T follicular helper cell (primary cell): ENCODE measurements at regions not wholly inside any gene's neighbourhood (a gene's known extent, or its start where the extent isn't known, plus 50 kb on each side); places are given as distances from the start of the nearest gene placed in this dataset.

Experiments
- DNase-seq: peaks from one replicate; pipeline ENCODE4 v3.0.0-alpha.2; 2020; ENCODE audit warnings: low read depth

DNA sequence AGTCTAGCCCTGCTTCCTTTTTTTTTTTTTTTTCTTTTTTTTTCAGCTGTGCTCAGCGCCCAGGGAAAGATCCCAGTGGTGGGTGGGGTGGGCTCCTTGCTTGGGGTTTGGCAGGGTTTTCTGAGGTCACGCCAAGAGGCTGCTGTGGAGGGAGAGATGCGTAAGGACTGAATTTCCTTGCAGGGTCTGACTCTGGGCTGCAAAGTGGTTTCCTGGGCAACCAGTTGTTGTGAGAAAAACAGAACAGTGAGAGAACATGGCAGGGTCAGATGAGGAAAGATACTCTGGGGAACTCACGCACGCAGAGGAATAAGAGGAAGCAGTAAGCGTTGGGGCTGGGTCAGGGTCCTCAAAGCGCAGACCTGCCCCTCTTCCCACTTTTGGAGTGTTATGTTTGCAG lies 119.5 kb downstream of the IRF8 start:
- DNase-seq = no peak

DNA sequence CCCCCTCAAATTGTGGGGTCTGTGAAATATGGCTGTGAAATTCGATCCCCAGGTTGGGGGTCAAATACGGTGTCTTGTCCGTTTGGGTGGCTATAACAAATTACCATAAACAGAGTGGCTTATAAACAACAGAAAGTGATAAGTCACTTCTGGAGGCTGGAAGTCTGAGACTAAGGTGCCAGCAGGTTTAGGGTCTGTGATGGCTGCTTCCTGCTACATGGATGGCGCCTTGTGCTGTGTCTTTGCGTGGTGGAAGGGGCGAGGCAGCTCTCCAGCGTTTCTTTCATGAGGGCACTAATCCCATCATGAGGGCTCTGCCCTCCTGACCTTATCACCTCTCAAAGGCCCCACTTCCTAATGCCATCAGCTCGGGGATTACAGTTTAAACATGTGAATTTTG lies 120.0 kb downstream of the IRF8 start:
- DNase-seq = no peak

DNA sequence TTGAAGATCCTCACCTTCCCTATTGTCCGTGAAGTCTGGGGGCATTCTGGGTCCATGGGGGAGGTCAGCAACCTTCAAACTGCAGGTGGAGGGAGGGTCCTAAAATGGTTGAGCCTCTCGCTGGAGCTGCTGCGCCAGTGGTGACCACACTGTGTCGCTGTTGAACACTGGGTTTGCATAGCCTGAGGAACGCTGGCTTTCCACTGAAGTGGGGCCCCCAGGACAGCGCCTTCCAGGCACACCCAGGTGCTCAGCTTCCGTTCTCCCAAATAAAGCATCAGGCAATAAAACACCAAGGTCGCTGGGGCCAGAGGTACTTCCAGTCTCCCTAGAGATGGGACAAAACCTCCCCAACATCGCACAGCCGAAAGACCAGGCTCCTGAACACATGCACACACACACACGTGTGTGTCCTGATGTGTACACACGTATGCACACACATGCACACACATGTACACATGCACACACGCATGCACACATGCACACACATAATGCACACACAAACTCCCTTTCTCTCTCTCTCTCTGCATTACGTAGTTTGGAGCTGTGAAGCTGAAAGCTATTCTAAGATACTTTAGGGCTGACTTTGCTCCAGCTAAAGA lies 120.6 kb downstream of the IRF8 start:
- no peak for DNase-seq

DNA sequence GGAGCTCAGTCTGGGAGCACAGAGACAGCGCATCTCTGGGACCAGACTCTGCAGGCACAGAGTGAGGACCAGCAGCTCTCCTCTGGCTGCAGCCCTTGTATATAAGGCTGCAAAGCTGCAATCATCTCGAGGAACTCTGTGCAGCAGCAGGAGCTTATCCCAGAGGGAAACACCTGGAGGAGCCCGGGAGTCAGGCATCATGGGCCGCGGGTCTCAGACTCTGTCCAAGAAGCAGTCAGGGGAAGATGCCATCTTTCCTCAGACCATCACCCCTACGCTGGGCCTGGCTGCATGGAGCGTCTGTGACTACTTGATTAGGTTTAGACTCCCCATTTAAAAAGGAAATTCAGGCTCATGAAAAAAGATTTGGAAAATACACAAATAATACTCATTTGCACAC lies 122.0 kb downstream of the IRF8 start:
- DNase-seq = no peak

- no peak for DNase-seq
Measured at GRCh38 chr16:86022381-86022960, 123.5 kb downstream of the IRF8 start.

- no peak for DNase-seq
Measured at GRCh38 chr16:86024210-86024609, 125.2 kb downstream of the IRF8 start.

DNA sequence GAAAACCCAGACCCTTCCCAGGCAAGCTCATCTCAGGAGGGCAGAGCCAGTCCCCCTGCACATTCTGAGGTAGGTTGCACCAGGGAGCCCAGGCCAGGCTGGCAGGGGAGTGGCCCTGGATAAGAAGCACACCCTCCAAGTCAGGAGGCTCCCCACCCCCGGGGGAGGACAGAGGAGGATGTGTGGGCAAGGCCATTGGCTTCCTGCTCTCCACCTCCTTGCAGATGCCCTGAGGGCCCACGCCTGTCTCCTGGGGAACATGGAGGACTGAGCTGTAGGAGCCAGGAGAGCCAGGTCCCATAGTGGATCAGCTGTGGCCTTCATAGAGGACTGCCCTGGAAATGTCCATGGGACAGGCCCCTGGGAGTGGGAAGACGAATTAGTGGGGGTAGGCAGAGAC lies 126.7 kb downstream of the IRF8 start:
- DNase-seq = no peak

DNA sequence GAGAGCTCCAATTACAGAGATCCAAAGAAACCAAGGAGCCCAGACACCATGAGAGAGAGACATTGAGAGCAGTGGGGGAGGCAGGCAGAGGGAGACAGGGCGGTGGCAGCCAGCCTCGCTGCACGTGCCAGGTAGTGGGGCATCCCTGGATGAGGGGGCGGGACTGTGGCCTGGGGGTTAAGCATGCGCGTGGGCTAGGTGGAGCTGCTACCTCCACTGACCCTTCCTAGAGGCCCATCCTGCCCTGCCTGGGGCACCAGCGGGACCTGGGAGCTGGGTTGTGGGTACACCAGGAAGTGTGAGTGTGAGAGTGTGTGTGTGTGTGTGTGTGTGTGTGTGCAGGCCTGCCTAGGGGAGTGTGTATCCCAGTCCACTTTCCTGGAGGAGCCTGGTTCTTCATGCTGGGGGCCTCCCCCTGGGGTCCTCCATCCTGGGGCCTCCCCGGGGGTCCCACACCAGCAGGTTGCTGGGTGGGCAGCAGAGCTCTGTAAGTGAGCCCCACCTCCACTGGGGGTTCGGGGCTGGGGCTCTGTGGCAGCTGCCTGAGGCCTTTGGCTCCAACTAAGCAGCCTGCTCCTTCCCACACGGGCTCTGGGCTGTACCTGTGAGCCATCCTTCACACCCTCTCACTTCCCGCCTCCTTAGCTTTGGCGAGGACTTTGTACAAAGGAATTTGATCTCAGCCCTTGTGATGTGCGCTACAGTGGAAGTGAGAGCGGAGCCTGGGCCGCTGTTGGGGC lies 127.4 kb downstream of the IRF8 start:
- DNase-seq = no peak

GRCh38 chr16:86026916-86027315 lies 128.0 kb downstream of the IRF8 start:
- DNase-seq = no peak

- DNase-seq = no peak
Measured at GRCh38 chr16:86027373-86028126, 128.6 kb downstream of the IRF8 start.

GRCh38 chr16:86029131-86029741 lies 130.3 kb downstream of the IRF8 start:
- DNase-seq = no peak

- DNase-seq = no peak
Measured at GRCh38 chr16:86030116-86030515, 131.2 kb downstream of the IRF8 start.

DNA sequence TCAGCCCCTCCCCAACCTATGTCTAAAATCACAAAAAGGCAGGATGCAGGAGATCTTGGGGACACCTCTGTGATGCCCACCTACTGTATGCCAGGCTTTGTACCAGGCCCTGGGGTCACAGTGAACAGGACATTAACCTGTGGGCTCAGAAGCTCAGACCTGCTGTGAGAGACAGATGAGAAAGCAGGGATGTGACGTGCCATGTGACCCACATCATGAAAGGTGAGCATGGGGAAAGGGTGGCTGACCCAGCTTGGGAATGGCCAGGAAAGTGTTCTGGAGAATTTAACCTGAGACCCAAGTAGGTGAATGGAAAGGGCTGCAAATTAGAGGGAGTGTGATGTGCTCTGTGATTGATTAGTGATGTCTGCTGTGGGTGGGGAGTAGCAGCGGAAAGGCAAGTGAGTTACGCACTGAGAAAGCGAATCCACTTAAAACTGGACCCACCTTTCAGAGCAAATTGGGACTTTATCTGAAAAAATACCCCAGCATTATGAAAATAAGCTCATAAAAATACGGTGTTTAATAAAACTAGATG lies 132.2 kb downstream of the IRF8 start:
- DNase-seq = no peak

- no peak for DNase-seq
Measured at GRCh38 chr16:86033016-86033474, 134.1 kb downstream of the IRF8 start.

GRCh38 chr16:86033971-86034370 lies 135.0 kb downstream of the IRF8 start:
- no peak for DNase-seq

- DNase-seq = no peak
Measured at GRCh38 chr16:86034421-86034919, 135.5 kb downstream of the IRF8 start.

DNA sequence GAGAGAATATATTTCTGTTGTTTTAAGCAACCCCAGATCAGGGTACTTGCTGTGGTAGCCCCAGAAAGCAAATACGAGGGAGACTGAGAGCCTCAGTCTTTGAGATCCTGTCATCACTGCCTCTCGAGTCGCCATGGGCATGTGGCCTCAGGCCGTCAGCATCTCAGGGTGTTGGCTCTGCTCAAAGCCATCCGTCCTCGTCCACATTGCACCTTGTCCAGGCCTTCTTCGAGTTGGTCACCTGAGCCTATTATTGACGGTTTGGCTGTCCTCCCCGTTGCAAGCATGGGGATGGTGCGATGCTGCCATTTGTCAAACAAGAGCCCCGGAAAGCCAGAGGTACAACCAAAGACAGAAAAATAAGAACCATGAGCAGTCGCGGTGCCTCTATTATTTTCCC lies 136.9 kb downstream of the IRF8 start:
- no peak for DNase-seq

DNA sequence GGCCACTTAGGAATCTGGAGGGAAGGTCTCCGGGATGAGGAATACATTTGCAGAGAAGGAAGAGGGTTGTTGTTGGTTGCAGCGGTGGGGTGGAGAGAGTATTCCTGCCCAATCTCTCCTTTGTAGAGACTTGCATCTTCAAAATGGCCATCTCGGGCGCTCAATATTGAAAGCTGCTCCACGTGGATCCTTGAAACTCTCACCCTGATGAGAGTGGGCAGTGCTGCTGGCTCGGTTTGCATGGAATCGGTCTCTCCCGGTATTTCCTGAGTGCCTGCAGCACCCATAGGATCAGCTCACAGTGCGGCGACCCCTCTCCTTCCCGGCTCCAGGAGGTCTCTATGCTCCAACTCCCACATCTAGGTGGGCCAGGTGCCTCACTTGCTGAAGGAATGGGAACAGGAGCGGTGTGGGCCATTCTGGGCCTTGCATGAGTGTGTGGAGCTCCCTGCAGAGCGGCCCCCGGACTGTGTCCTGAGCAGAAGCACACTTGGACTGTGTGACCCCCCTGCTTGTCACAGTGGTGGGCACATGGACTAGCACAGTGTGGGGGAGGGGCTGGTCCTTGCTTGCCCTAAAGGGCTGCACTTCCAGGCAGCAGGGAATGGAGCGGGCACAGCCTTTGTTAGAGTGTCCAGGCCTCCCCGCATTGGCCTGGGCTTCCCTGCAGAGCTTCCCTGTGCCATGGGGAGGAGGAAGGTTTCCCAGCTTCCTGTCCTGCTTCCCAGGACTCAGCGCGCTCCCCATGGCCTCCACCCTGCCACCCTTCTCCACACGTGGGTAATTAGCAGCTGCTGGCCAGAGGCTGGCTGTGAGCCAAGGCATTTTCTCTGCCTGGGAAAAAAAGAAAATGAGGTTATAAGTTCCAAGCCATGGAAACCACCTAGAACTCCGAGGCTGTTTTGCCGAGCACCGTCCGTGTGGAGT lies 139.3 kb downstream of the IRF8 start:
- no peak for DNase-seq

GRCh38 chr16:86038926-86039310 lies 140.0 kb downstream of the IRF8 start:
- DNase-seq = no peak

- DNase-seq = no peak
Measured at GRCh38 chr16:86039606-86040005, 140.6 kb downstream of the IRF8 start.

- DNase-seq = no peak
Measured at GRCh38 chr16:86040496-86040895, 141.5 kb downstream of the IRF8 start.
